ENCODE measurements at regions not wholly inside any gene's neighbourhood (a gene's known extent, or its start where the extent isn't known, plus 50 kb on each side); places are given as distances from the start of the nearest gene placed in this dataset.

GRCh38 chr2:207312006-207312356 is 146.2 kb upstream of the KLF7 start:
- Histone ChIP-seq H3K36me3 (no peaks in the 10 kb centered on the region), H3K4me1 (no peaks in the 10 kb centered on the region), H3K27ac (no peak overlapping the region), H3K9me3 (no peaks in the 10 kb centered on the region), H3K27me3 (no peaks in the 10 kb centered on the region), H3K4me3 (no peak overlapping the region)
- no peak for TF ChIP-seq CTCF (IDR thresholded peaks at IDR 0.05)
- DNase-seq (ENCODE audit: low spot score in 2 of 2): no peak
- intact Hi-C loops (cut with DNase I): no loop called here

- TF ChIP-seq CTCF (IDR thresholded peaks at IDR 0.05): no peak
- Histone ChIP-seq H3K27me3 (no peaks in the 10 kb centered on the region), H3K4me3 (no peak overlapping the region), H3K27ac (no peak overlapping the region), H3K36me3 (no peaks in the 10 kb centered on the region), H3K9me3 (no peaks in the 10 kb centered on the region), H3K4me1 (no peaks in the 10 kb centered on the region)
- intact Hi-C loops (cut with DNase I): no loop called here
- no peak for DNase-seq (ENCODE audit: low spot score in 2 of 2)
Observed at GRCh38 chr2:207313947-207314346, 148.2 kb upstream of the KLF7 start.

GRCh38 chr2:207315131-207315530 is 149.4 kb upstream of the KLF7 start:
- H3K4me1 ChIP-seq: no peaks in the 10 kb centered on the region
- no peak for DNase-seq (ENCODE audit: low spot score in 2 of 2)
- no peak for TF ChIP-seq CTCF (IDR thresholded peaks at IDR 0.05)
- no peaks in the 10 kb centered on the region for H3K36me3 ChIP-seq
- intact Hi-C loops (cut with DNase I): no loop called here
- no peaks in the 10 kb centered on the region for H3K27me3 ChIP-seq
- H3K4me3 ChIP-seq: no peak overlapping the region
- no peak overlapping the region for H3K27ac ChIP-seq
- no peaks in the 10 kb centered on the region for H3K9me3 ChIP-seq

- Histone ChIP-seq H3K36me3 (no peaks in the 10 kb centered on the region), H3K4me1 (no peaks in the 10 kb centered on the region), H3K9me3 (no peaks in the 10 kb centered on the region), H3K27me3 (no peaks in the 10 kb centered on the region), H3K27ac (no peak overlapping the region), H3K4me3 (no peak overlapping the region)
- TF ChIP-seq CTCF (IDR thresholded peaks at IDR 0.05): no peak
- no peak for DNase-seq (ENCODE audit: low spot score in 2 of 2)
- intact Hi-C loops (cut with DNase I): no loop called here
Observed at GRCh38 chr2:207316484-207316883, 150.7 kb upstream of the KLF7 start.

GRCh38 chr2:207316906-207317305 is 151.2 kb upstream of the KLF7 start:
- H3K4me3 ChIP-seq: no peak overlapping the region
- no peaks in the 10 kb centered on the region for H3K27me3 ChIP-seq
- H3K27ac ChIP-seq: no peak overlapping the region
- no peaks in the 10 kb centered on the region for H3K9me3 ChIP-seq
- no peak for TF ChIP-seq CTCF (IDR thresholded peaks at IDR 0.05)
- no peak for DNase-seq (ENCODE audit: low spot score in 2 of 2)
- H3K36me3 ChIP-seq: no peaks in the 10 kb centered on the region
- no peaks in the 10 kb centered on the region for H3K4me1 ChIP-seq
- intact Hi-C loops (cut with DNase I): no loop called here

- Histone ChIP-seq H3K36me3 (no peaks in the 10 kb centered on the region), H3K27ac (no peak overlapping the region), H3K27me3 (no peaks in the 10 kb centered on the region), H3K4me1 (no peaks in the 10 kb centered on the region), H3K9me3 (no peaks in the 10 kb centered on the region), H3K4me3 (no peak overlapping the region)
- TF ChIP-seq CTCF (IDR thresholded peaks at IDR 0.05): no peak
- DNase-seq (ENCODE audit: low spot score in 2 of 2): no peak
- intact Hi-C loops (cut with DNase I): no loop called here
Observed at GRCh38 chr2:207317378-207317984, 151.7 kb upstream of the KLF7 start.

Data from ascending aorta (tissue), 2 donors.